Ovary (tissue), 7 donors: ENCODE measurements at regions not wholly inside any gene's neighbourhood (a gene's known extent, or its start where the extent isn't known, plus 50 kb on each side); places are given as distances from the start of the nearest gene placed in this dataset.

Source experiments
- DNase-seq, 5 donors: peaks; one replicate each; pipeline ENCODE4 v3.0.0-alpha.2; 2019 to 2020
- H3K27ac ChIP-seq, 2 donors: fragments of 200-600 bp; one replicate each; pipeline versions ENCODE4 v1.5.1 to v1.8.0; 2019 to 2022
- H3K27me3 ChIP-seq: fragments of 200-600 bp; one replicate; pipeline ENCODE4 v1.8.0; 2022
- H3K36me3 ChIP-seq: fragments of 200-600 bp; sonication (generic); one replicate; pipeline ENCODE4 v1.5.1; 2019
- H3K4me1 ChIP-seq: one replicate; pipeline ENCODE4 v1.8.1; 2013; ENCODE audit warnings: mild to moderate bottlenecking, moderate library complexity; ENCODE audit not compliant: insufficient read depth
- H3K4me3 ChIP-seq: fragments of 200-600 bp; sonication (generic); one replicate; pipeline ENCODE4 v1.5.1; 2017
- H3K9me3 ChIP-seq, 2 donors: fragments of 200-600 bp in 1 of 2; sonication (generic) in 1 of 2; one replicate each; pipeline versions ENCODE4 v1.5.1 to v1.8.1; 2013 to 2019; ENCODE audit warnings: mild to moderate bottlenecking in 1 of 2, moderate library complexity in 1 of 2
- EP300 ChIP-seq: sonication (generic); formaldehyde crosslinking; IDR thresholded peaks from one replicate; pipeline ENCODE4 v1.6.1; 2017; ENCODE audit warnings: antibody characterized with exemption
- POLR2A ChIP-seq: fragments of 450-650 bp; IDR thresholded peaks from one replicate; pipeline ENCODE4 v1.6.1; 2017; ENCODE audit warnings: antibody characterized with exemption, mild to moderate bottlenecking, moderate library complexity
- WGBS, 3 donors: extraction: QIAGEN DNeasy Blood & Tissue Kit in 1 of 3; methylation state at CpG; one replicate each; pipeline versions ENCODE4 v1.1.5 to v1.1.7; 2013 to 2017; 5-methylcytosine and 5-hydroxymethylcytosine counted together
- intact Hi-C, 4 donors: fragments of 100-400 bp; cut with DNase I; formaldehyde crosslinking; loops; one replicate each; pipeline versions ENCODE4 v1.11.0 to v1.15.1; 2022 to 2023
- TF ChIP-seq, protein P1 (sequence below), 3 donors: fragments of 450-650 bp in 2 of 3; fragments of 200-600 bp in 1 of 3; IDR thresholded peaks; one replicate each; pipeline versions ENCODE4 v1.5.1 to v1.8.0; 2016 to 2022; ENCODE audit warnings: antibody characterized with exemption in 3 of 3, mild to moderate bottlenecking in 1 of 3
- donor health status: DM: no; HTN: no; CAD: no; lungs with moderate emphysema.
- donor health status: DM: no; HTN: no; CAD: no.
- donor health status: Bipolar disorder and iron deficiency.
- donor health status: DM: no; HTN: no; CAD: no.
- donor health status: DM: yes; HTN: yes; CAD: no.

GRCh38 chr5:167699432-167699831 is 592.0 kb upstream of the WWC1 start:
- TF ChIP-seq, protein P1, sequence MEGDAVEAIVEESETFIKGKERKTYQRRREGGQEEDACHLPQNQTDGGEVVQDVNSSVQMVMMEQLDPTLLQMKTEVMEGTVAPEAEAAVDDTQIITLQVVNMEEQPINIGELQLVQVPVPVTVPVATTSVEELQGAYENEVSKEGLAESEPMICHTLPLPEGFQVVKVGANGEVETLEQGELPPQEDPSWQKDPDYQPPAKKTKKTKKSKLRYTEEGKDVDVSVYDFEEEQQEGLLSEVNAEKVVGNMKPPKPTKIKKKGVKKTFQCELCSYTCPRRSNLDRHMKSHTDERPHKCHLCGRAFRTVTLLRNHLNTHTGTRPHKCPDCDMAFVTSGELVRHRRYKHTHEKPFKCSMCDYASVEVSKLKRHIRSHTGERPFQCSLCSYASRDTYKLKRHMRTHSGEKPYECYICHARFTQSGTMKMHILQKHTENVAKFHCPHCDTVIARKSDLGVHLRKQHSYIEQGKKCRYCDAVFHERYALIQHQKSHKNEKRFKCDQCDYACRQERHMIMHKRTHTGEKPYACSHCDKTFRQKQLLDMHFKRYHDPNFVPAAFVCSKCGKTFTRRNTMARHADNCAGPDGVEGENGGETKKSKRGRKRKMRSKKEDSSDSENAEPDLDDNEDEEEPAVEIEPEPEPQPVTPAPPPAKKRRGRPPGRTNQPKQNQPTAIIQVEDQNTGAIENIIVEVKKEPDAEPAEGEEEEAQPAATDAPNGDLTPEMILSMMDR (IDR thresholded peaks at IDR 0.05) = no peak
- H3K9me3 ChIP-seq = no peaks in the 10 kb centered on the region
- 5 to 21% (median 13%) methylated on average over 1 of the region's 1 CpG for WGBS, 3 donors
- intact Hi-C loops = no loop called here
- H3K4me3 ChIP-seq = no peak overlapping the region
- H3K27ac ChIP-seq = no peak overlapping the region
- DNase-seq = no peak
- no peaks in the 10 kb centered on the region for H3K36me3 ChIP-seq
- H3K4me1 ChIP-seq = no peaks in the 10 kb centered on the region
- no peaks in the 10 kb centered on the region for H3K27me3 ChIP-seq

DNA sequence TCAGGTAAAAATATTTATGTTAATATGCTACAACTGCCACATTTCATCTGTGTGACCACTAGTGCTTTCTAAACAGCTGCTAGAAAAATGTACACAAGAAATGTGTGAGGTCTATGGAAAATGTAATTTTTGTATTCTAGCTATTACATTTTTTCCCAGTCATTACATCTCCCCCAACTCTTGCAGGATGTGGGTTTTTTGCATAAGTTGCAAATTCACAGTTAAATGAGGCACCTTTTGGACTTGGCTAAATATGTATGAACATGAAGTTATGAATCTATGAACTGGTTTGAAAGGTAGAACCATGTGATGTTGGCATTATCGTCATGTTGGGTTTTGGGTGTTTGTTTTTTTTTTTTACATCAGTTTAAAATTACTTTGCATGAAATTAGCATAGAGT is 590.4 kb upstream of the WWC1 start:
- WGBS, 3 donors = 45 to 60% (median 53%) methylated on average over 1 of the region's 1 CpG
- Histone ChIP-seq H3K9me3 (no peaks in the 10 kb centered on the region), H3K27me3 (no peaks in the 10 kb centered on the region), H3K4me1 (no peaks in the 10 kb centered on the region), H3K4me3 (no peak overlapping the region), H3K27ac (no peak overlapping the region), H3K36me3 (no peaks in the 10 kb centered on the region)
- no peak for TF ChIP-seq POLR2A
- TF ChIP-seq EP300 = no peak
- TF ChIP-seq, protein P1 (IDR thresholded peaks at IDR 0.05) = no peak
- no peak for DNase-seq
- intact Hi-C loops = no loop called here

- no peaks in the 10 kb centered on the region for H3K27me3 ChIP-seq
- H3K9me3 ChIP-seq = no peaks in the 10 kb centered on the region
- H3K4me1 ChIP-seq = no peaks in the 10 kb centered on the region
- TF ChIP-seq POLR2A (no peak), EP300 (no peak)
- TF ChIP-seq, protein P1 (IDR thresholded peaks at IDR 0.05) = no peak
- WGBS, 3 donors = 46 to 58% (median 46%) methylated on average over 2 of the region's 2 CpGs
- intact Hi-C loops = no loop called here
- no peak overlapping the region for H3K4me3 ChIP-seq
- no peak overlapping the region for H3K27ac ChIP-seq
- DNase-seq = no peak
- H3K36me3 ChIP-seq = no peaks in the 10 kb centered on the region
Observed at GRCh38 chr5:167702014-167702413, 589.4 kb upstream of the WWC1 start.

DNA sequence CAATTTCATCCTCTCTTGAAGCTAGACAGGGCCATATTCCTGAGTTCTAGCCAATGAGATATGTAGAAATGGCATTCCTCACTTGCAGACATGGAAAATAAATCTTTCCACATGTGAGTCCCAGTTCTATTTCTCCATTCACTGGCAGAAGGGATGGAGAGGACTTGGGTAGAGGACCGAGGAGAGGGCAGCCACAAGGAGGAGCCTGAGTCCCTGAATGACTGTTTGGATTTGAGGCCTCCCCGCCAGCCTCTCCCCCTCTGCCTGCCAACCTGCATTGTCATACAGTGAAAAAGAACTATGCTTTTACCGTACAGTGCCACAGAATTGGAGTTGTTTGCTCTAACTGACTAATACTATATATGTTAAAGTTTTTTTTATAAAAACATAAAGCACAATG is 583.0 kb upstream of the WWC1 start:
- TF ChIP-seq, protein P1 (IDR thresholded peaks at IDR 0.05) = no peak
- TF ChIP-seq EP300 (no peak), POLR2A (no peak)
- Histone ChIP-seq H3K27me3 (no peaks in the 10 kb centered on the region), H3K4me3 (no peak overlapping the region), H3K36me3 (no peaks in the 10 kb centered on the region), H3K27ac (no peak overlapping the region), H3K9me3 (no peaks in the 10 kb centered on the region), H3K4me1 (peaks cover 1% of the 10 kb centered on the region)
- intact Hi-C loops = no loop called here
- DNase-seq = no peak
- 85 to 89% (median 88%) methylated on average over 3 of the region's 3 CpGs for WGBS, 3 donors

- H3K9me3 ChIP-seq = no peaks in the 10 kb centered on the region
- DNase-seq = no peak
- no peaks in the 10 kb centered on the region for H3K27me3 ChIP-seq
- no peak overlapping the region for H3K4me3 ChIP-seq
- TF ChIP-seq, protein P1 (IDR thresholded peaks at IDR 0.05) = no peak
- TF ChIP-seq EP300 (no peak), POLR2A (no peak)
- peaks cover 2% of the 10 kb centered on the region for H3K4me1 ChIP-seq
- H3K36me3 ChIP-seq = no peaks in the 10 kb centered on the region
- H3K27ac ChIP-seq = no peak overlapping the region
- 85 to 90% (median 89%) methylated on average over 4 of the region's 4 CpGs for WGBS, 3 donors
- intact Hi-C loops = loop anchor here in 1 of 4 donors (10.0 kb wide), 1 partner anchor 515 kb away; no protein-coding TSS in a partner anchor
Observed at GRCh38 chr5:167709625-167710024, 581.8 kb upstream of the WWC1 start.
